ENCODE measurements at regions not wholly inside any gene's neighbourhood (a gene's known extent, or its start where the extent isn't known, plus 50 kb on each side); places are given as distances from the start of the nearest gene placed in this dataset.

- TF ChIP-seq CTCF (IDR thresholded peaks at IDR 0.05; ENCODE audit: insufficient read depth, low read depth, low read length, missing control alignments): no peak
- DNase-seq (ENCODE audit: low read depth): no peak
- H3K4me3 ChIP-seq (ENCODE audit: low read length): no peak overlapping the region
These were observed 1339.7 kb upstream of the CDH6 start for GRCh38 chr5:29853711-29854220.

- no peak for TF ChIP-seq CTCF (IDR thresholded peaks at IDR 0.05; ENCODE audit: insufficient read depth, low read depth, low read length, missing control alignments)
- H3K4me3 ChIP-seq (ENCODE audit: low read length): no peak overlapping the region
- no peak for DNase-seq (ENCODE audit: low read depth)
These were observed 1341.2 kb upstream of the CDH6 start for GRCh38 chr5:29852329-29852728.

GRCh38 chr5:29845206-29845605, 1348.3 kb upstream of the CDH6 start:
- H3K4me3 ChIP-seq (ENCODE audit: low read length): no peak overlapping the region
- no peak for TF ChIP-seq CTCF (IDR thresholded peaks at IDR 0.05; ENCODE audit: insufficient read depth, low read depth, low read length, missing control alignments)
- DNase-seq (ENCODE audit: low read depth): no peak

DNA sequence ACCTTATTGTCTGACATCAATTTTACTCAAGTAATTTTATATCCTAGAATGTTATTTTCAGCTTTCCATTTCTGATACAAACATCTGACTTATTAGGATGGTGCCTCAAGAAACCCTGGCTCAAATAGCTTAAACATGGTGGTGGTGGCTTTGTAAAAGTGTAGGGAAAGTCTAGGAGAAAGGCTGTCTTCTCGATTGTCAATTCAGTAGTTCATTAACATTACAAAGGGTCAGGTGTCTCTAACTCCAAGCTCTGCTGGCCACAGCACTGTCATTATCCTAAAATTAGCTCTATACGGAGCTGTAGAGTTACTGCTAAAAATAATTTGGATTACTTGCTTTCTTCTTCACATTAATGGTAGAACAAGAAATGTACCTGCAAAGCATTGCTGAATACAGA, 1360.1 kb upstream of the CDH6 start:
- no peak for TF ChIP-seq CTCF (IDR thresholded peaks at IDR 0.05; ENCODE audit: insufficient read depth, low read depth, low read length, missing control alignments)
- no peak for DNase-seq (ENCODE audit: low read depth)
- no peak overlapping the region for H3K4me3 ChIP-seq (ENCODE audit: low read length)

GRCh38 chr5:29822521-29822920, 1371.0 kb upstream of the CDH6 start:
- DNase-seq (ENCODE audit: low read depth): no peak
- no peak for TF ChIP-seq CTCF (IDR thresholded peaks at IDR 0.05; ENCODE audit: insufficient read depth, low read depth, low read length, missing control alignments)
- H3K4me3 ChIP-seq (ENCODE audit: low read length): no peak overlapping the region

GRCh38 chr5:29811914-29812679, 1381.4 kb upstream of the CDH6 start:
- no peak for DNase-seq (ENCODE audit: low read depth)
- TF ChIP-seq CTCF (IDR thresholded peaks at IDR 0.05; ENCODE audit: insufficient read depth, low read depth, low read length, missing control alignments): no peak

GRCh38 chr5:29805804-29806203, 1387.7 kb upstream of the CDH6 start:
- TF ChIP-seq CTCF (IDR thresholded peaks at IDR 0.05; ENCODE audit: insufficient read depth, low read depth, low read length, missing control alignments): no peak
- no peak for DNase-seq (ENCODE audit: low read depth)
- no peak overlapping the region for H3K4me3 ChIP-seq (ENCODE audit: low read length)

More at GRCh38 chr5:29811914-29812679, 1381.4 kb upstream of the CDH6 start:
- H3K4me3 ChIP-seq (ENCODE audit: low read length): no peak overlapping the region

Measured in epithelial cell of esophagus (primary cell).